HepG2 (cell line): ENCODE measurements at regions not wholly inside any gene's neighbourhood (a gene's known extent, or its start where the extent isn't known, plus 50 kb on each side); places are given as distances from the start of the nearest gene placed in this dataset.
"Not testable (repeated sequence)": the region's sequence is repeated elsewhere in the genome, so short reads cannot be mapped to it uniquely, and the experiment has no call there.

Experiments
- ATAC-seq: fragments of 200-7000 bp; cut with Tn5 transposase; 3 replicates; pipeline ENCODE4 v1.9.1; 2020; ENCODE audit warnings: mild to moderate bottlenecking, moderate library complexity
- BruUV-seq: library from RNA; stranded (reverse); fragments of 400-500 nt; replicated peaks from 2 replicates; lab custom pipeline; 2021; lab: Mats Ljungman, UMichigan
- CTCF ChIA-PET: fragments of 300-600 bp; formaldehyde crosslinking; extraction: SDS; loops from one replicate; lab custom pipeline; 2021; ENCODE audit warnings: low total read pairs, inconsistent platforms, low intra/inter-chr PET ratio; lab: Yijun Ruan, JAX
- POLR2A ChIA-PET: fragments of 350-600 bp; sonication (Branson Sonifier 250); formaldehyde crosslinking; loops from one replicate; lab custom pipeline; 2020; ENCODE audit warnings: antibody characterized with exemption, inconsistent platforms; lab: Yijun Ruan, JAX
- DNase-seq: peaks from one replicate; pipeline ENCODE4 v3.0.0-alpha.2; 2015; ENCODE audit warnings: low spot score
- FAIRE-seq: peaks from 3 replicates; lab custom pipeline; 2011; peaks lifted over from hg19 to GRCh38; lab: Jason Lieb, UNC
- H2AFZ ChIP-seq: one replicate; pipeline ENCODE4 v1.6.1; 2011; ENCODE audit warnings: low read length, inconsistent platforms
- H3K27ac ChIP-seq: fragments of 300-600 bp; 3 replicates; pipeline ENCODE4 v1.8.0; 2011; ENCODE audit warnings: mixed run types, mild to moderate bottlenecking, mixed read lengths, low read length, inconsistent platforms; ENCODE audit not compliant: insufficient read depth; ENCODE audit errors: extremely low read length
- H3K27me3 ChIP-seq, 2 experiments: fragments of 200-600 bp in 1 of 2; 2 replicates in 1 of 2; 3 replicates in 1 of 2; pipeline versions ENCODE4 v1.6.0 to v1.8.0; 2011; ENCODE audit warnings: low read length in 2 of 2, mild to moderate bottlenecking in 2 of 2, moderate library complexity in 2 of 2, inconsistent platforms in 1 of 2; ENCODE audit not compliant: insufficient read depth in 2 of 2, control insufficient read depth in 1 of 2
- H3K36me3 ChIP-seq, 2 experiments: fragments of 200-600 bp in 1 of 2; replicated peaks in 1 of 2; 2 replicates in 1 of 2; 3 replicates in 1 of 2; pipeline versions ENCODE4 v1.5.1 to v1.8.0; 2011; ENCODE audit warnings: low read length in 2 of 2, inconsistent platforms in 1 of 2; ENCODE audit not compliant: insufficient read depth in 2 of 2, control insufficient read depth in 1 of 2
- H3K4me1 ChIP-seq: 2 replicates; pipeline ENCODE4 v1.5.1; 2012; ENCODE audit warnings: low read length, inconsistent platforms; ENCODE audit not compliant: insufficient read depth
- H3K4me2 ChIP-seq: 2 replicates; pipeline ENCODE4 v1.6.0; 2011; ENCODE audit warnings: low read depth, low read length, inconsistent platforms
- H3K4me3 ChIP-seq, 3 experiments: fragments of 200-600 bp in 1 of 3; sonication (generic), shearing (Covaris generic) in 1 of 3; replicated peaks in 1 of 3; 2 replicates each; pipeline ENCODE4 v1.5.1; 2011 to 2016; ENCODE audit warnings: low read length in 3 of 3, inconsistent platforms in 2 of 3, low read depth in 2 of 3, mild to moderate bottlenecking in 2 of 3, control low read depth in 1 of 3, mixed read lengths in 1 of 3; ENCODE audit not compliant: insufficient read depth in 1 of 3
- H3K79me2 ChIP-seq: one replicate; pipeline ENCODE4 v1.6.1; 2011; ENCODE audit warnings: low read length, inconsistent platforms; ENCODE audit not compliant: insufficient read depth
- H3K9ac ChIP-seq: 2 replicates; pipeline ENCODE4 v1.6.0; 2011; ENCODE audit warnings: mild to moderate bottlenecking, low read depth, low read length, inconsistent platforms; ENCODE audit not compliant: insufficient read depth
- H3K9me3 ChIP-seq: 2 replicates; pipeline ENCODE4 v1.5.1; 2012; ENCODE audit warnings: mild to moderate bottlenecking, low read length
- H4K20me1 ChIP-seq: 2 replicates; pipeline ENCODE4 v1.6.0; 2011; ENCODE audit warnings: inconsistent platforms, mild to moderate bottlenecking, low read length, moderate library complexity; ENCODE audit not compliant: insufficient read depth
- BORCS8-MEF2B ChIP-seq: sonication (generic); formaldehyde crosslinking; IDR thresholded peaks from 2 replicates; pipeline ENCODE4 v1.8.0; 2022; ENCODE audit warnings: mild to moderate bottlenecking, missing genetic modification reagents
- ERF ChIP-seq: IDR thresholded peaks from 2 replicates; pipeline ENCODE4 v1.6.1; 2018; ENCODE audit warnings: missing biosample characterization, missing genetic modification reagents
- HES4 ChIP-seq: sonication (generic); formaldehyde crosslinking; IDR thresholded peaks from 2 replicates; pipeline ENCODE4 v1.9.0; 2021; ENCODE audit warnings: mild to moderate bottlenecking, missing genetic modification reagents, borderline replicate concordance
- HOXA5 ChIP-seq: sonication (generic); formaldehyde crosslinking; IDR thresholded peaks from 2 replicates; pipeline ENCODE4 v1.4.0; 2020; ENCODE audit warnings: missing genetic modification reagents
- JDP2 ChIP-seq: sonication (generic); formaldehyde crosslinking; IDR thresholded peaks from 2 replicates; pipeline ENCODE4 v1.8.1; 2022; ENCODE audit warnings: missing genetic modification reagents, borderline replicate concordance
- JUNB ChIP-seq: sonication (generic); formaldehyde crosslinking; IDR thresholded peaks from 2 replicates; pipeline ENCODE4 v1.8.0; 2022; ENCODE audit warnings: missing genetic modification reagents, mild to moderate bottlenecking, borderline replicate concordance
- SUZ12 ChIP-seq: fragments of 150-350 bp; IDR thresholded peaks from 2 replicates; pipeline ENCODE4 v1.6.1; 2014; ENCODE audit warnings: low read depth, low read length
- ZNF678 ChIP-seq: sonication (generic); formaldehyde crosslinking; IDR thresholded peaks from 2 replicates; pipeline ENCODE4 v1.4.0; 2020; ENCODE audit warnings: mild to moderate bottlenecking, missing genetic modification reagents
- ZNF883 ChIP-seq: sonication (generic); formaldehyde crosslinking; IDR thresholded peaks from 2 replicates; pipeline ENCODE4 v1.5.1; 2020; ENCODE audit warnings: mild to moderate bottlenecking, missing genetic modification reagents; ENCODE audit errors: not compliant biosample characterization
- in situ Hi-C: cut with HindIII; loops from 2 replicates; pipeline ENCODE4 v1.10.0; 2017; ENCODE audit warnings: low pct_unique_long_range_greater_than_20kb; ENCODE audit not compliant: extremely low pct_ligation_motif_present
- intact Hi-C: fragments of 100-400 bp; cut with micrococcal nuclease; formaldehyde crosslinking; loops from one replicate; pipeline ENCODE4 v1.10.0; 2022; ENCODE audit not compliant: unreplicated experiment
- TF ChIP-seq, protein P1 (sequence below): fragments of 450-650 bp; IDR thresholded peaks from 2 replicates; pipeline ENCODE4 v1.6.1; 2017
- TF ChIP-seq, protein P2 (sequence below): sonication (generic); formaldehyde crosslinking; IDR thresholded peaks from 2 replicates; pipeline ENCODE4 v1.4.0; 2020; ENCODE audit warnings: missing genetic modification reagents, borderline replicate concordance
- TF ChIP-seq, protein P3 (sequence below): sonication (generic); formaldehyde crosslinking; IDR thresholded peaks from 2 replicates; pipeline ENCODE4 v1.5.0; 2020; ENCODE audit warnings: missing genetic modification reagents
- TF ChIP-seq, protein P4 (sequence below): sonication (generic); formaldehyde crosslinking; IDR thresholded peaks from 2 replicates; pipeline ENCODE4 v1.4.0; 2020; ENCODE audit warnings: mild to moderate bottlenecking, missing genetic modification reagents

DNA sequence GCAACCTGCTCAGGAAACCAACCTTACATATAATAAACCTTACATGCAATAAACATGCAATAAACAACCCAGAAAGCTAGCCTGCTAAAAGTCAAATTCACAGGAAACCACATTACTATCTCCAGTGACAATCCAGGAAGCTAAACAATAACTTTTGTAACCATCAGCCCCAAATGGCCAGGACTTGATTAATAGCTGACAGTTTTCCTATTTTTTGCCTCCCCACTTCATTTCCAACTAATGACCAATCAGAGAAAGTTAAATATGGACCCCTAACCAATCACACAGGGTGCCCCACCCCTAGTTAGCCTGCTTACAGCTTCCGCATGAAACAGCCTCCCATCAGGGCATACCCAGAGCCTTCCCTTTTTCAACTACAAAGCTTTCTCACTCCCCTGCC lies 152.2 kb upstream of the LMNTD1 start (continued):
- TF ChIP-seq, protein P1, sequence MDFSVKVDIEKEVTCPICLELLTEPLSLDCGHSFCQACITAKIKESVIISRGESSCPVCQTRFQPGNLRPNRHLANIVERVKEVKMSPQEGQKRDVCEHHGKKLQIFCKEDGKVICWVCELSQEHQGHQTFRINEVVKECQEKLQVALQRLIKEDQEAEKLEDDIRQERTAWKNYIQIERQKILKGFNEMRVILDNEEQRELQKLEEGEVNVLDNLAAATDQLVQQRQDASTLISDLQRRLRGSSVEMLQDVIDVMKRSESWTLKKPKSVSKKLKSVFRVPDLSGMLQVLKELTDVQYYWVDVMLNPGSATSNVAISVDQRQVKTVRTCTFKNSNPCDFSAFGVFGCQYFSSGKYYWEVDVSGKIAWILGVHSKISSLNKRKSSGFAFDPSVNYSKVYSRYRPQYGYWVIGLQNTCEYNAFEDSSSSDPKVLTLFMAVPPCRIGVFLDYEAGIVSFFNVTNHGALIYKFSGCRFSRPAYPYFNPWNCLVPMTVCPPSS, result no peak
- TF ChIP-seq ZNF678 (CRISPR knock-in tag) (no peak), JUNB (CRISPR knock-in tag) (no peak)

DNA sequence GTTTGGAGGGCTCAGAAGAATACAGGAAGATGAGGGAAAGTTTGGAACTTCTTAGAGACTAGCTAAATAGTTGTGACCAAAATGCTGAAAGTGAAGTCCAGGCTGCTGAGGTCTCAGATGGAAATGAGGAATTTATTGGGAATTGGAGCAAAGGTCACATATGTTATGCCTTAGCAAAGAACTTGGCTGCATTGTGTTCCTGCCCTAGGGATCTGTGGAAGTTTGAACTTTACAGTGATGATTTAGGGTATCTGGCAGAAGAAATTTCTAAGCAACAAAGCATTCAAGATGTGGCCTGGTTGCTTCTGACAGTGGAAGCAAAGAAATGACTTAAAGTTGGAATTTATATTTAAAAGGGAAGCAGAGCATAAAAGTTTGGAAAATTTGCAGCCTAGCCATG lies 153.6 kb upstream of the LMNTD1 start:
- DNase-seq, POLR2A ChIA-PET, BruUV-seq, H3K4me2 ChIP-seq, H2AFZ ChIP-seq, H3K27me3 ChIP-seq, intact Hi-C loops, H3K4me1 ChIP-seq, H3K9ac ChIP-seq, H3K36me3 ChIP-seq, FAIRE-seq, in situ Hi-C loops, H3K79me2 ChIP-seq, ATAC-seq, H3K27ac ChIP-seq, CTCF ChIA-PET, H3K4me3 ChIP-seq, H4K20me1 ChIP-seq: not testable (repeated sequence)
- peaks cover 16% of the 10 kb centered on the region for H3K9me3 ChIP-seq

DNA sequence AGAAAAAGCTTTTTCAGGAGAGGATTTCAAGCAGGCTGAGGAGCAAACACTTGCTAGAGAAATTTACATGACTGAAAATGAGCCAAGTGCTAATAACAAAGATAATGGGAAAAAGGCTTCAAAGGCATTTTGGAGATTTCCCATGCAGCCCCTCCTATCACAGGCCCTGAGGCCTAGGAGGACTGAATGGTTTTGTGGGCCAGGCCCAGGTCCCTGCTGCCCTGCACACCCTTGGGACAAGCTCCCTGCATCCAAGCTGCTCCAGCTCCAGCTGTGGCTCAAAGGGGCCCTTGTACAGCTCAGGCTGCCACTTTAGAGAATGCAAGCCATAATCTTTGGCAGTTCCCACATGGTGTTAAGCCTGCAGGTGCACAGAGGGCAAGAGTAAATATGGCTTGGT lies 154.0 kb upstream of the LMNTD1 start:
- ChIA-PET CTCF (no interaction called here), POLR2A (no interaction called here)
- Histone ChIP-seq H3K9me3 (peaks cover 16% of the 10 kb centered on the region), H3K27ac (no peak overlapping the region), H3K4me1 (no peaks in the 10 kb centered on the region), H4K20me1 (no peaks in the 10 kb centered on the region), H3K36me3 (no peaks in the 10 kb centered on the region), H3K9ac (no peak overlapping the region), H3K4me2 (no peak overlapping the region), H3K4me3 (no peak overlapping the region), H3K27me3 (no peaks in the 10 kb centered on the region), H3K79me2 (no peaks in the 10 kb centered on the region), H2AFZ (no peak overlapping the region)
- intact Hi-C loops, result no loop called here
- in situ Hi-C loops, result no loop called here
- DNase-seq, result no peak
- no TSS peak for BruUV-seq
- FAIRE-seq, result no peak
- ATAC-seq, result no peak
- TF ChIP-seq, protein P2, sequence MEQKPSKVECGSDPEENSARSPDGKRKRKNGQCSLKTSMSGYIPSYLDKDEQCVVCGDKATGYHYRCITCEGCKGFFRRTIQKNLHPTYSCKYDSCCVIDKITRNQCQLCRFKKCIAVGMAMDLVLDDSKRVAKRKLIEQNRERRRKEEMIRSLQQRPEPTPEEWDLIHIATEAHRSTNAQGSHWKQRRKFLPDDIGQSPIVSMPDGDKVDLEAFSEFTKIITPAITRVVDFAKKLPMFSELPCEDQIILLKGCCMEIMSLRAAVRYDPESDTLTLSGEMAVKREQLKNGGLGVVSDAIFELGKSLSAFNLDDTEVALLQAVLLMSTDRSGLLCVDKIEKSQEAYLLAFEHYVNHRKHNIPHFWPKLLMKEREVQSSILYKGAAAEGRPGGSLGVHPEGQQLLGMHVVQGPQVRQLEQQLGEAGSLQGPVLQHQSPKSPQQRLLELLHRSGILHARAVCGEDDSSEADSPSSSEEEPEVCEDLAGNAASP (CRISPR knock-in tag), result no peak
- TF ChIP-seq ERF (CRISPR knock-in tag) (no peak), BORCS8-MEF2B (CRISPR knock-in tag) (no peak), SUZ12 (no peak), ZNF883 (CRISPR knock-in tag) (no peak), JDP2 (no peak), HOXA5 (no peak), HES4 (CRISPR knock-in tag) (no peak)
- TF ChIP-seq, protein P3, sequence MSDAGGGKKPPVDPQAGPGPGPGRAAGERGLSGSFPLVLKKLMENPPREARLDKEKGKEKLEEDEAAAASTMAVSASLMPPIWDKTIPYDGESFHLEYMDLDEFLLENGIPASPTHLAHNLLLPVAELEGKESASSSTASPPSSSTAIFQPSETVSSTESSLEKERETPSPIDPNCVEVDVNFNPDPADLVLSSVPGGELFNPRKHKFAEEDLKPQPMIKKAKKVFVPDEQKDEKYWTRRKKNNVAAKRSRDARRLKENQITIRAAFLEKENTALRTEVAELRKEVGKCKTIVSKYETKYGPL (CRISPR knock-in tag), result no peak
- TF ChIP-seq, protein P4, sequence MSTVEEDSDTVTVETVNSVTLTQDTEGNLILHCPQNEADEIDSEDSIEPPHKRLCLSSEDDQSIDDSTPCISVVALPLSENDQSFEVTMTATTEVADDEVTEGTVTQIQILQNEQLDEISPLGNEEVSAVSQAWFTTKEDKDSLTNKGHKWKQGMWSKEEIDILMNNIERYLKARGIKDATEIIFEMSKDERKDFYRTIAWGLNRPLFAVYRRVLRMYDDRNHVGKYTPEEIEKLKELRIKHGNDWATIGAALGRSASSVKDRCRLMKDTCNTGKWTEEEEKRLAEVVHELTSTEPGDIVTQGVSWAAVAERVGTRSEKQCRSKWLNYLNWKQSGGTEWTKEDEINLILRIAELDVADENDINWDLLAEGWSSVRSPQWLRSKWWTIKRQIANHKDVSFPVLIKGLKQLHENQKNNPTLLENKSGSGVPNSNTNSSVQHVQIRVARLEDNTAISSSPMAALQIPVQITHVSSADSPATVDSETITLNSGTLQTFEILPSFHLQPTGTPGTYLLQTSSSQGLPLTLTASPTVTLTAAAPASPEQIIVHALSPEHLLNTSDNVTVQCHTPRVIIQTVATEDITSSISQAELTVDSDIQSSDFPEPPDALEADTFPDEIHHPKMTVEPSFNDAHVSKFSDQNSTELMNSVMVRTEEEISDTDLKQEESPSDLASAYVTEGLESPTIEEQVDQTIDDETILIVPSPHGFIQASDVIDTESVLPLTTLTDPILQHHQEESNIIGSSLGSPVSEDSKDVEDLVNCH (CRISPR knock-in tag), result no peak
